Activated naive CD4-positive, alpha-beta T cell treated with anti-CD3 and anti-CD28 coated beads for 36 hours (primary cell): ENCODE measurements at regions not wholly inside any gene's neighbourhood (a gene's known extent, or its start where the extent isn't known, plus 50 kb on each side); places are given as distances from the start of the nearest gene placed in this dataset.

Experiments used
- CTCF ChIA-PET: fragments of 350-600 bp; sonication (Branson Sonifier 250); formaldehyde crosslinking; loops from one replicate; lab custom pipeline; 2021; ENCODE audit warnings: antibody characterized with exemption; lab: Charles Lee
- DNase-seq: peaks from one replicate; pipeline ENCODE4 v3.0.0-alpha.2; 2020
- H3K27ac Mint-ChIP-seq: one replicate; pipeline ENCODE4 v1.8.0; 2021; ENCODE audit warnings: mild to moderate bottlenecking, mixed read lengths
- H3K27me3 Mint-ChIP-seq: one replicate; pipeline ENCODE4 v1.8.0; 2021; ENCODE audit warnings: low read depth, mixed read lengths
- H3K36me3 Mint-ChIP-seq: one replicate; pipeline ENCODE4 v1.8.0; 2021; ENCODE audit warnings: low read depth, mixed read lengths
- H3K4me1 Mint-ChIP-seq: one replicate; pipeline ENCODE4 v1.8.0; 2021; ENCODE audit warnings: low read depth, mixed read lengths
- H3K4me3 Mint-ChIP-seq: one replicate; pipeline ENCODE4 v1.8.0; 2021; ENCODE audit warnings: mild to moderate bottlenecking, moderate library complexity, mixed read lengths
- H3K9me3 Mint-ChIP-seq: one replicate; pipeline ENCODE4 v1.8.0; 2021; ENCODE audit warnings: mixed read lengths
- intact Hi-C: fragments of 100-400 bp; cut with micrococcal nuclease; formaldehyde crosslinking; loops from one replicate; pipeline ENCODE4 v1.15.1; 2023

DNA sequence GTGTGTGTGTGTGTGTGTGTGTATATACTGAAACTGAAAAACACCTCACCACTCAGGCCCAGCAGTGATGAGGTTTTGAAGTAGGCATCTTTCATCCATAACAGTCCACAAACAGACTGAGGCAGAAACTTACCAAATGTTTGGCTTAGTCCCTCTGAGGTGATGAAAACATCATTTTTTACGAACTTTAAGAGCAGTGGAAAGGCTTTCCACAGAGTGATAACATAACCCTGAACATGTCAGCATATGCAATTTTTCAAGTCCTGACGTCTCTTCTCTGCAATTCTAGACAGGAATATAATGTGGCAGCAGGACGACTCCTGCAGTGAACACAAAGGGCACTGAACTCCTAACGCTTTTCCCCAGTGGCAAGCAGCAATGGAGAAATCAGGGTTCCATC, 247.0 kb upstream of the THBS1 start:
- H3K36me3 Mint-ChIP-seq, result no peaks in the 10 kb centered on the region
- H3K9me3 Mint-ChIP-seq, result no peaks in the 10 kb centered on the region
- no peak overlapping the region for H3K4me3 Mint-ChIP-seq
- intact Hi-C loops, result no loop called here
- no peaks in the 10 kb centered on the region for H3K27me3 Mint-ChIP-seq
- CTCF ChIA-PET, result no interaction called here
- H3K27ac Mint-ChIP-seq, result no peak overlapping the region
- H3K4me1 Mint-ChIP-seq, result no peaks in the 10 kb centered on the region
- no peak for DNase-seq

DNA sequence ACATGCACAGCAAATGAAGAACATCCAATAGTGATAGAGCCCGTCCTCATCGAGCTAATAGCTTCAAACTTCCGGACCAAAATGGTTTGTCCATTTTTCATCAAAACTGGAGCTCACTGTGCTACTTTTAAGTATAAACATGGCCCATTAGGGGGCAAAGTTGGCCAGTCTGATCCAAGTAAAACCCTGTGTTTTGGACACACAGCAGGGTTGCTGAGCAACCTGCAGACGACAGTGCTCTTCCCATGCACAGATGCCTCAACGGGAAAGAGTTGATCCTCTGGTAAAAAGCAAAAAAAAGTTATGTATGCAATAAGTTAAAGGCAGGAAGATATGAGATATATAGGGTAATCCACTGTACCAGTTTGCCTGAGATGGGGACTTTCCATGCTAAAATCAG, 244.0 kb upstream of the THBS1 start:
- Mint-ChIP-seq H3K9me3 (no peaks in the 10 kb centered on the region), H3K27me3 (no peaks in the 10 kb centered on the region), H3K4me3 (no peak overlapping the region), H3K36me3 (no peaks in the 10 kb centered on the region), H3K4me1 (no peaks in the 10 kb centered on the region), H3K27ac (no peak overlapping the region)
- intact Hi-C loops, result no loop called here
- DNase-seq, result no peak
- CTCF ChIA-PET, result no interaction called here

DNA sequence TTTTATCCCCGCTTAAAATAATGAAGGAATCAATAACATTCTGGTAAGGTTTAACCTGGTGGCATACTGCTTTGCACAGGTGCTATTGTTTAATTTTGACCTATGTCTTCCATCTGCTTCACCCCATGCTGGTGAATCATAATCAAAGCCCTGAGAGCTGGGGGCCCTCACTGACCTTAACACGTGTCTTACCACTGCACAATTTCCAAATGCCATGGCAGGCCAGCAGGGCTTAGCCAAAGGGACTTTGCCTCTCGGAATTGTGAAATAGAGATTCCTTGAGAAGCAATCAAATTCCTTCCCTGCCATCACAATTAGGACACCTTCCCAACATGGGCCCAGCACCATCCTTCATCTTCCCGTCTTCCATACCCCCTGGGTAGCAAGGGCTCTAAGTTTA, 242.6 kb upstream of the THBS1 start:
- Mint-ChIP-seq H3K4me1 (no peaks in the 10 kb centered on the region), H3K9me3 (peaks cover under 1% of the 10 kb centered on the region), H3K36me3 (no peaks in the 10 kb centered on the region), H3K27me3 (no peaks in the 10 kb centered on the region), H3K4me3 (no peak overlapping the region), H3K27ac (no peak overlapping the region)
- CTCF ChIA-PET, result no interaction called here
- intact Hi-C loops, result no loop called here
- no peak for DNase-seq

DNA sequence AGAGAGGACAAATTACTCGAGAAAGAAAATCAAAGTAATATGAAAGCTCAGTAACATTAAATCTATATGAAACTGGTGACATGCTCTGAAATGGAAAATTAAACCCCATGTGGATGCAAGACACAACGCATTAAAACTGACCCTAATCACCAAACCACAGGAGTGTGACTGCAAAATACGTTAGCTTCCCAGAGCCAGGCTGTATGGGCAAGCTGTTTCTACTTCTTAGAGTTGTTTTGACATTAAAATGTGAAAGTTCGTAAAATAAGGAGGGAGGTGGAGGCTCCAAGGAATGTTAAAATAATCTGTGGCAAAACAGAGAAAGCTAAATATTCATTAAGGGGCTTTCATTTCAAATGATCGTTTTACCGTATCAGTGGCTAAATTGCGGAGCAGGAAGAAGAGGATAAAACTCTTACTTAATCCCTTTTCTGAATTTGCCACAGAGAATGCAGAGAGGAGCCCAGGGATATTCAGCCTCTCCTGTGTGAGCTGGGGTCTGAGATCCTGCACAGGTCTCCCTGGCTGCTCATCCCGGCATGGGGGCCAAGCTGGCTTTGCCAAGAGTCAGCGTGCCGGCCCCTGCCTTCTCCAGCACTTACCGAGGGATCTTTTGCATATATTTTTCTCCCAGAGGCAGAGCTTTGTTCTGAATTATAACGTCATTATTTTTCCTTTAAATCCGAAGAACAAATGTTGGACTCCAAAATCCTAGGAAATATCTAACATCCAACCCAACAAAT, 239.8 kb upstream of the THBS1 start:
- intact Hi-C loops, result no loop called here
- Mint-ChIP-seq H3K27me3 (no peaks in the 10 kb centered on the region), H3K36me3 (no peaks in the 10 kb centered on the region), H3K4me3 (no peak overlapping the region), H3K4me1 (no peaks in the 10 kb centered on the region), H3K27ac (no peak overlapping the region), H3K9me3 (peaks cover 2% of the 10 kb centered on the region)
- no peak for DNase-seq
- CTCF ChIA-PET, result no interaction called here

DNA sequence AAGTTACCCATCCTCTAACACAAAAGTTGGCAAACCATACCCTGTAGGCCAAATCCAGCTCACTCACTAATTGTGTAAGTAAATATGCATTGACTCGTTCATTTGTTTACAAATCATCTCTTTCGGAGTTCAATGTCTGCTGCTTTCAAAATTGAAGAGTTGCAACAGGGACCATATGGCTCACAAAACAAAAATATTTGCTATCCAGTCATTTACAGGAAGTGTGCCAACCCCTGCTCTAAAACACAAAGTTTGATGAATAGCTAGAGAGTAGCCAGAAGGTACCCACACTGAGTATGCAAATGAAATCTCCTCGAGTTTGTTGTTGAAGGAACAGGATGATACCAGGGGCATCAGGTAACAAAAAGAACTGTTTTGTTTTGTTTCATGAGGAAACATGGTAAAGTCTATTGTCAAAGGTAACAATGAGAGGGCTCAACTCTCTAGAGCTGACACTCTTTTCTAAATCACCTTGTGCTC, 236.2 kb upstream of the THBS1 start:
- intact Hi-C loops, result no loop called here
- no peak overlapping the region for H3K27ac Mint-ChIP-seq
- H3K9me3 Mint-ChIP-seq, result peaks cover 2% of the 10 kb centered on the region
- H3K4me3 Mint-ChIP-seq, result no peak overlapping the region
- no peaks in the 10 kb centered on the region for H3K36me3 Mint-ChIP-seq
- H3K27me3 Mint-ChIP-seq, result no peaks in the 10 kb centered on the region
- no peaks in the 10 kb centered on the region for H3K4me1 Mint-ChIP-seq
- CTCF ChIA-PET, result no interaction called here
- DNase-seq, result no peak

DNA sequence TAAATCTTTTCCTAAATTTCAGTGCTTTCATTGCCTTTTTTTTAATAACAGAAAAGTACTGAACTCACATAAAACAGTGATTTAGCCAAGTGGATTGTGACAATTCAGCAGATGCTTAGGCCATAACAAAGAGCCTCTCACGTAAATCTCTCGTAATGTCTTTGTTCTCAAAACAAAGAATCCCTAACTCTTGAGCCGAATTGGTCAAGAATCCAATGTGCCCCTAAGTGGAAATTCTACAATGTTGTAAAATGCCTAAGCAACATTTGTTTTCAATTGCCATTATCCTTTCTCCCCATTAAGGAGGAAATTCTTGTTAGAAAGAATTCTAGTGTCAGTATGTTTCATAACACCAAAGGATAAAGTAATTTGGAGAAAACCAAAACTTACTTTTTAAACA, 235.7 kb upstream of the THBS1 start:
- Mint-ChIP-seq H3K4me1 (no peaks in the 10 kb centered on the region), H3K4me3 (no peak overlapping the region), H3K27ac (no peak overlapping the region), H3K36me3 (no peaks in the 10 kb centered on the region), H3K9me3 (peaks cover 2% of the 10 kb centered on the region), H3K27me3 (no peaks in the 10 kb centered on the region)
- CTCF ChIA-PET, result no interaction called here
- DNase-seq, result no peak
- intact Hi-C loops, result no loop called here

DNA sequence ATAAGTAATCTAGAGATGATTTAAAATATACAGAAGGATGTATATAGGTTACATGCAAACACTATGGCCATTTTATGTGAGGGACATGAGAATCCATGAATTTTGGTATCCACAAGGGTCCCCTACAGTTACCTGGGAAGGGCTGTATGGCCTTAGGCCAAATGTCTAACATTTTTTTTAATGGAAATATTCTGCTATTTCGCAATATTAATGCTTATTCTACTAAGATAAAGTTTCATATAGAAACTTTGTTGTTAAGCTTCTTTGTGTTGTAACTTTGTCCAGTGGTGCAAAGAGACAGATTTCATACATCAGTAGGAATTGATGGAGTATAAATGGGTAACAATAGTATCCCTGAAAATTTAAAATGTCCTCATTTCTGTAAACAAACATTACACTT, 233.4 kb upstream of the THBS1 start:
- H3K36me3 Mint-ChIP-seq, result no peaks in the 10 kb centered on the region

DNA sequence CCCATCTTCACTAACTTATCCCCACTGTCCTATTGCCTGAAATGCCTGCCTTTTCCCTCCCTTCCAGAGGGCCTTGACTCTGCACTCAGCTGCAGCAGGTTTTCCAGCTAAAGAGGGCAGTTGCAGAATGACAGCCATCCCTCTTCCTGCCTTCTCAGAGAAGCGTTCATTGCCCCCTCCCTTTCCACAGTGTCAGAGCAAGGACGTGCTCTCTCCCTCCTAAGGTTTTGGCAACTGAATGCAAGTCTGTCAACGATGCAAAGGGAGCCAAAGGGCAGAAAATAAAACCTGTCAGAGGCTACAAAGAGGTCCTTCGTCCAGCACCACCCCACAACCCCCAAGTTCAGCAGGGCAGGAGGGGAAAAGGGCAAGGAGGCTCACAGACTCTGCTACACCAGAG, 230.1 kb upstream of the THBS1 start:
- no peaks in the 10 kb centered on the region for H3K36me3 Mint-ChIP-seq
- CTCF ChIA-PET, result no interaction called here
- DNase-seq, result no peak
- no peak overlapping the region for H3K27ac Mint-ChIP-seq
- H3K9me3 Mint-ChIP-seq, result no peaks in the 10 kb centered on the region
- intact Hi-C loops, result no loop called here
- no peaks in the 10 kb centered on the region for H3K4me1 Mint-ChIP-seq
- H3K4me3 Mint-ChIP-seq, result no peak overlapping the region
- H3K27me3 Mint-ChIP-seq, result peaks cover 2% of the 10 kb centered on the region

More for the DNA sequence above, 233.4 kb upstream of the THBS1 start:
- intact Hi-C loops, result no loop called here
- DNase-seq, result no peak
- Mint-ChIP-seq H3K27ac (no peak overlapping the region), H3K9me3 (peaks cover 2% of the 10 kb centered on the region), H3K4me3 (no peak overlapping the region), H3K4me1 (no peaks in the 10 kb centered on the region), H3K27me3 (peaks cover 2% of the 10 kb centered on the region)
- CTCF ChIA-PET, result no interaction called here

DNA sequence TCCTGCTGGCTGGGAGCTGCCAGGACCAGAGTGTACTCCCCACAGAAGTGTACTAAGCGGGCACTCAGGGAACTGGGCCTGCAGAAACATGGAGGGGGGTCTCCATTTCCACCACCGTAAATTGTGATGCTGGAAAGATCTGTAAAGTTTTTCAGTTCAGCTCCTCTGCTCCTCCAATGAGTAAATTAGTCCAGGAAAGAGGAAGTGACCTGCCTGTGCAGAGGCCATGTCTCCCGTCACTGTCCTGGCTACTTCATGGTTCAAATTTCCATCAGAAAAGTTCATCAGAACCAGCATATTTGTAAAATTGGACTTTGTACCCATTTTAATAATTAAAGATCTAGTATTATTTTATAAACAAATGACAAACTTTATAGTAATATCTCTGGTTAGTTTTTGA, 226.7 kb upstream of the THBS1 start:
- Mint-ChIP-seq H3K4me3 (no peak overlapping the region), H3K27me3 (peaks cover 4% of the 10 kb centered on the region), H3K4me1 (no peaks in the 10 kb centered on the region)

DNA sequence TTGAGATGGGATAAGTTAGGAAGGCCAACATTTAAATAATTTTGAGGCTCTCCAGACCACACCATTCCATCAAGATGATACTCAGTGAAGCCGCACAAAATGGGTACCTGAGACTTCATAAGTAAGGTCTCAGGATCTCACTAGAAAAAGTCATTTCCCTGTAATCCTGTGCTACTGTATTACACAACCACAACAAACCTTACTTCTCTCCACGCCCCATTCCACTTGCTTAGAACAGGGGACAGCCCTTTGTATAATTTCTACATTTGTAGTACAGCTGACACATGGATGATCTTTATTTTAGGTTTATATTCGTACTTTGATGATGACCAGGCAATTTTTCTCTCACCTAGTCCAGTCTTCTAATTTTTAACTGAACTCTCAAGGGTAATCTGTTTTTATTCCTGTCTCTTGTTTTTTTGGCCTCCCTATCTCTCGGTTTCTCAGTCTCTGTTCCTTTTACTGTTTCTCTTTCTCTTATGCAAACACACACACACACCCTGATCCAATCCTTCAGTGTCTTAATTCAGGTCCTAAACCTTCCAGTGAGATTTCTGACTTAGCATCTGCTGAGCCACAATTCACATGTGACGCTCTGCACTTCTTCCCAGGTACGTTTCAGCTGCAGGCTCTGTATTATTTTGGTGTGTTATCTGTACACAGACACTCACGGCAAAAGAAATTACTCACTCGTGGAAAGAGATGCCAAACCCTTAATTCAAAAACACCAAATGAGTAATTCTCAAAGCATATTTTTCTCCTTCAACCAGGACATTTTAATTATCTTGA, 223.2 kb upstream of the THBS1 start:
- intact Hi-C loops, result no loop called here
- Mint-ChIP-seq H3K4me3 (no peak overlapping the region), H3K9me3 (no peaks in the 10 kb centered on the region), H3K4me1 (no peaks in the 10 kb centered on the region), H3K27ac (no peak overlapping the region), H3K36me3 (no peaks in the 10 kb centered on the region), H3K27me3 (peaks cover 10% of the 10 kb centered on the region)
- no peak for DNase-seq
- CTCF ChIA-PET, result no interaction called here

More for the DNA sequence above, 226.7 kb upstream of the THBS1 start:
- intact Hi-C loops, result no loop called here
- CTCF ChIA-PET, result no interaction called here
- no peak overlapping the region for H3K27ac Mint-ChIP-seq
- no peaks in the 10 kb centered on the region for H3K9me3 Mint-ChIP-seq
- DNase-seq, result no peak
- H3K36me3 Mint-ChIP-seq, result no peaks in the 10 kb centered on the region

DNA sequence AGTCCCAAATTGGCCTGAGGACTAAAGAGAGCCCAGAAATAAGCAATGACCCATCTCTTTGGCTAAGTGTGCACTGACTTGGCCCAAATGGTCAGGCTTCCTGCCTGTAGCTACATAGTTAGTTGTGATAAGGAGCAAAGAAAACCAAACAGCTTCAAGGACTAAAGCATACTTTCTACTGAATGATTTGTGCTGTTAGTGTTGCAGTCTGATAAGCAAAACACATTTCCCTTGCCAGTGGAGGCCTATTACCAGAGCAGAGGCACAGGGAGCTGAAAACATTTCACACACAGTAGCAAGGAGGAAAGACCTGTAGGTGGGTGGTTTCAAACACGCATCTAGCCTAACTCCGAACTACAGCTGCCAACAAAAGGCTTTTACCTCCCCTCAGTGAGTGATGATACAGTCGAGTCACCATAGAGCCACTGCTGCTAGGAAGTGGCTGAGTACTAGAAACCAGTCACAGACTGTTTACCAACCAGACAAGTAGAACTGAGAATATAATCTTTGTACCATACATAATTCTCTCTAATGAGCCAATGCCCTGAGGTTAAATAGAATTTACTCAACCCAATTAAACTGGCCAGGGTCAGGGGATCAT, 222.3 kb upstream of the THBS1 start:
- Mint-ChIP-seq H3K9me3 (no peaks in the 10 kb centered on the region), H3K27ac (no peak overlapping the region), H3K36me3 (no peaks in the 10 kb centered on the region), H3K4me3 (no peak overlapping the region), H3K4me1 (no peaks in the 10 kb centered on the region), H3K27me3 (peaks cover 10% of the 10 kb centered on the region)
- intact Hi-C loops, result no loop called here
- CTCF ChIA-PET, result no interaction called here
- DNase-seq, result no peak

DNA sequence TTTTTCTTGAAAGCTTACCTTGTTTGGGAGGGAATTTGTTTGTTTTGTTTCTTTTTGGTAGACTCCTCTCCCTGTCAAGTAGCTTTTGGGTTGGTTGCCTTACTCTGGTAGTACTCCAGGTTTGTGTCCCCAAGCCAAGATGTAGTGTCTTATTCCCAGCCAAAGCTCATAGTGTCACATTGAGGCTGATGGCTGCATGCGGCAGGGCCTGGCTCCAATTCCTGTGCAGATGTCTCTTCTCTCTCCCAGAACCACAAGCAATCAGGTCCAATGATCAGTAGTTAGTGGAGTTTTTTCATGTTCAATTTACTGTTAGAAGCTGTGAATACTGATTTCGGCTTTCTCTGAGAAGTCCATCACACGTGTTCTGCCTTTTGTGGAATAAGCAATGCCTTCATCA, 221.1 kb upstream of the THBS1 start:
- Mint-ChIP-seq H3K9me3 (no peaks in the 10 kb centered on the region), H3K27ac (no peak overlapping the region), H3K36me3 (no peaks in the 10 kb centered on the region), H3K4me1 (no peaks in the 10 kb centered on the region), H3K27me3 (peaks cover 10% of the 10 kb centered on the region), H3K4me3 (no peak overlapping the region)
- no peak for DNase-seq
- CTCF ChIA-PET, result interaction anchor here (0.6 kb wide), 2 partner anchors 44 to 132 kb away, joined by 3 read pairs; no protein-coding TSS in a partner anchor
- intact Hi-C loops, result no loop called here
